Naive B cell (primary cell): ENCODE measurements at regions not wholly inside any gene's neighbourhood (a gene's known extent, or its start where the extent isn't known, plus 50 kb on each side); places are given as distances from the start of the nearest gene placed in this dataset.

Experiments used
- ATAC-seq, 2 donors: fragments of 150-1000 bp; cut with Tn5 transposase; 2 replicates each; pipeline ENCODE4 v1.10.0; 2021; ENCODE audit warnings: low read depth in 2 of 2, mild to moderate bottlenecking in 2 of 2, moderate library complexity in 2 of 2
- DNase-seq: peaks from one replicate; pipeline ENCODE4 v3.0.0; 2022
- H3K27ac Mint-ChIP-seq, 6 donors: one replicate each; pipeline ENCODE4 v1.8.0; 2020 to 2022; ENCODE audit warnings: mild to moderate bottlenecking in 6 of 6, mixed read lengths in 6 of 6, moderate library complexity in 5 of 6, inconsistent platforms in 2 of 6
- H3K27me3 Mint-ChIP-seq, 3 donors: one replicate each; pipeline ENCODE4 v1.8.0; 2021 to 2022; ENCODE audit warnings: mixed read lengths in 3 of 3, mild to moderate bottlenecking in 1 of 3
- H3K36me3 Mint-ChIP-seq, 2 donors: one replicate each; pipeline ENCODE4 v1.8.0; 2020 to 2022; ENCODE audit warnings: mixed read lengths in 2 of 2, inconsistent platforms in 1 of 2, mild to moderate bottlenecking in 1 of 2
- H3K4me1 Mint-ChIP-seq, 3 donors: one replicate each; pipeline ENCODE4 v1.8.0; 2020 to 2022; ENCODE audit warnings: mixed read lengths in 3 of 3, inconsistent platforms in 1 of 3, mild to moderate bottlenecking in 1 of 3, moderate library complexity in 1 of 3
- H3K4me3 Mint-ChIP-seq, 8 donors: one replicate each; pipeline ENCODE4 v1.8.0; 2020 to 2022; ENCODE audit warnings: mild to moderate bottlenecking in 8 of 8, mixed read lengths in 8 of 8, moderate library complexity in 8 of 8, inconsistent platforms in 2 of 8
- H3K9me3 Mint-ChIP-seq, 7 donors: one replicate each; pipeline ENCODE4 v1.8.0; 2020 to 2022; ENCODE audit warnings: mixed read lengths in 7 of 7, mild to moderate bottlenecking in 5 of 7, inconsistent platforms in 2 of 7, moderate library complexity in 1 of 7

DNA sequence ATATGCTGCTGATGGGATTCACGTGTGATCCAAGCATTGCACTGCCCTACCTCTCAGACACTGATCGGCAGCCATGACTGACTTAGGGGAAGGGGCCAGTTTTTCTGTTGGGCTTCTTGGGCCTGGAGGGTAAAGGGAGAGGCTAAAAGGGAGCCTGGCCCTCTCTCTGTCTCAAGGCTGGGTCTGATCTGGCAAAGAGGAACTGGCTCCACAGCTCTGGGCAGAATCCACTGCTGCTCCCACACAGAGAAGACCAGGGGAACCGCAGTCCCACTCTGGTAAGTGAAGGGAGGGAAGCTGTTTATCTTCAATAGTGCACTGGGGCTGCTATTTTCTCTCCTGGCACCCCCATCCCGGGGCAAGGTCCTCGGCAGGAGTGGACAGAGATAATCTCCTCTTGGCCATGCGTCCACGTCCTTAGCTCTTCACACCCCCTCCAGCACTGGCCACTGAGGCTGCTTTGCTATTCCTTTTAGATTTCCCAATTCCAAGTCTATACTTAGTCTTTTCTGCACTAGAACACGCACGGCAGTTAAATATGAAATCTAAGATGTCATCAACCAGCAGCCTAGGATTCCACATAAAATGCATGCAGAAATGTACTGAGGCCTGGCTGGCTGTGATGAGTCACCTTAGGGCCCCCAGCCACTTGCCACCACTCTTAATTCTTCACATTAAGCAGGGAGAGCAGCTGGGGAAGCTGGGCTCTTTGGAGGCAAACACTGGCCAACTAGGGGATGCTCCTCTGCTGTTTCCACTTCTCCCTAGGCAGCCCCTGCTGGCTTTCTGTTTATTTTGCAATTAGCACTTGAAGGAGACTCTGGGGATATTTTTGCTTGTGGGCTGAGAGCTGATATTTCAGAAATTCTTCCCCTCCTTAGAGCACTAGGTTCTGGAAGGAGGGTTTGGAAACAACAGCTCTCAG, 87.8 kb upstream of the ARMC2 start:
- Mint-ChIP-seq H3K9me3 (no peaks in the 10 kb centered on the region), H3K27me3 (peaks cover 8 to 15% (median 9%) of the 10 kb centered on the region in 3 donors), H3K4me1 (peaks cover 5 to 8% (median 5%) of the 10 kb centered on the region in 3 donors), H3K4me3 (no peak overlapping the region), H3K27ac (no peak overlapping the region), H3K36me3 (no peaks in the 10 kb centered on the region)
- DNase-seq, result no peak
- ATAC-seq, result no peak

DNA sequence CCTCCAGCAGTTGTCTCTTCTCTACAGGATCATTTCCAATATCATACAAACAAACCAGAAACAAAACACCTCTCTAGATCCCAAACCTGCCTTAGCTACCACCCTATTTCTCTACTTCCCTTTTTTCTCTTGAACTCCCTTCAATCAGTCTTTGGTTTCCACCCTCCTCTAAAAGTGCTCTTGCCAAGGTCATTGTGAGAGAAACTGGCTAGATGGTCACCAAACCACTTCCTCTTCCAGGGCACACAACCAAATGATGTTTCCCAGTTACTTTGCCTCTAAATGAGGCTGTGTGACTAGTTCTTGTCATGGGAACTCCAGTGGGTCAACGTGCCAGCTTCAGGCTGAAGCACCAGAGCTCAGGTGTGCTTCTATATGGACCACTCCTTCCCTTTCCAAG, 85.8 kb upstream of the ARMC2 start:
- peaks cover 5 to 8% (median 5%) of the 10 kb centered on the region in 3 donors for H3K4me1 Mint-ChIP-seq
- H3K27me3 Mint-ChIP-seq, result peaks cover 8 to 15% (median 9%) of the 10 kb centered on the region in 3 donors
- no peaks in the 10 kb centered on the region for H3K36me3 Mint-ChIP-seq
- peak overlapping the region in 1 of 8 donors; percentile 18 for H3K4me3 Mint-ChIP-seq
- H3K9me3 Mint-ChIP-seq, result no peaks in the 10 kb centered on the region
- ATAC-seq, result peak in 1 of 2 donors; percentile 36
- DNase-seq, result no peak
- H3K27ac Mint-ChIP-seq, result peak overlapping the region in 1 of 6 donors; percentile 27

DNA sequence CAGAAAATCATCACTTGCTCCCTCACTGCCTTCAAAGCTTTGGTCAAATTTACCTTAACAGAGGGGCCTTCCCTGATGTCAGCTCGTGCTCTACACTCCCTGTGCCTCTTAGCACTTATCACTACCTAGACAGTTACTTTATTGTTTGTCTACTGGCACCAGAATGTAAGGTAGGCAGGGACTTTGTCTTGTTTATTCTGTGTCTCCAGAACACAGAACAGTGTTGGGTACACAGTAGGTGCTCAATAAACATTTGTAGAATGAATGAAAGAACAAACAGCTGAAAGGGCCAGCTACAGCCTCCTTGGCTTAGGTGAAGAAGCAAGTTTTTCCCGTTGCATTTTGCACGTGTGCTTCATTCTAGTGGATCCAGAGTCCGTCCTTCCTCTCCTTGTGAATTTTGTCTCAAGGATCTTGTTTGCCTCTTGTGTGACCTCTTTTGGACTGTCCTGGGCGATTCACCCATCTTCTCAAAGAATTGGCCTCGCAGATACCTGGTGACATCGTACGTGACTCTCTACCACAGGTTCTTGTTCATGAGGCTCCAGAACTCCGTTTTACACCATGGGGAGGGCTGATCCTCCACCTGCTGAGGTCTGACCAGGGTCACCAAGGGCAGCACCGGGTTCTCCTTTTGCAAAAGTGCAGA, 84.2 kb upstream of the ARMC2 start:
- H3K4me1 Mint-ChIP-seq, result peaks cover 5 to 8% (median 5%) of the 10 kb centered on the region in 3 donors
- DNase-seq, result no peak
- H3K9me3 Mint-ChIP-seq, result no peaks in the 10 kb centered on the region
- no peak overlapping the region for H3K27ac Mint-ChIP-seq
- no peaks in the 10 kb centered on the region for H3K36me3 Mint-ChIP-seq
- peaks cover 13 to 15% (median 14%) of the 10 kb centered on the region in 3 donors for H3K27me3 Mint-ChIP-seq
- no peak overlapping the region for H3K4me3 Mint-ChIP-seq
- ATAC-seq, result no peak

DNA sequence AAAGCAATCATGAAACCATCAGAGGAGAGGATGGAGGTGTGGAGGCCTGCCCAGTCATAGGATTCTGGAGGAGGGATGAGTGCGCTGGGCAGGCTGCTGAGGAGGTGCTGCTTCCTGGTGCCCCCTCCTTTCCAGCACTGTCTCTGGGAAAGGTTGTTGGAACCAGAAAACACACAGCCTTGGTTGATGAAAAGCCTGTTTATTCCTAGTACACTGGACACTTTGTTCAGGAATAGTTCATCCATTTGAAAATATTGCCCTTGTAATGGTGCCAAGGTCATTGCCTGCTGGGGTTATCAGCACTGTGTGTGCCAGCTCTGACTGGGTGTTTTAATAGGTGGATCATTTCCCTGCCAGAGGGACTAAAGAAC, 83.7 kb upstream of the ARMC2 start:
- Mint-ChIP-seq H3K27me3 (peaks cover 13 to 15% (median 14%) of the 10 kb centered on the region in 3 donors), H3K27ac (no peak overlapping the region), H3K36me3 (no peaks in the 10 kb centered on the region), H3K4me3 (no peak overlapping the region), H3K4me1 (peaks cover 5 to 8% (median 5%) of the 10 kb centered on the region in 3 donors), H3K9me3 (no peaks in the 10 kb centered on the region)
- no peak for ATAC-seq
- no peak for DNase-seq

DNA sequence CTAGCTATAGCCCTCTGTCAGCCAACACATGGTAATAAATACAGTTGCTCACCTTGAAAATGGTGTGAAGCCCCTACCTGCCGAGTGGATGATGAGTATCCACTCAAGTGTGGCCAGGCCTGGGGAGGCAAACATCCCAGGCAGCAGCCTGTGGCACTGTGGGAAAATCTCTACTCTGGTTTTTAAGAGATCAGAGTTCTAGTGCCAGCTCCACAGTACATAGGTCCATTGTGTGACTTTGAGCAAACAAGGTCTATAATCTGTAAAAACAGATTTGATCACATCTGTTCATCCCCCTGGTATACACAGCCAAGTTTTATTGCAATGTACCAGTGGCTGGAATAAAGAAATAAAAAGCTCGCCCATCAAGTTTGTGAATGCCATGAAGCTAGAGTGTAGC, 82.7 kb upstream of the ARMC2 start:
- H3K4me1 Mint-ChIP-seq, result peaks cover 5 to 8% (median 5%) of the 10 kb centered on the region in 3 donors
- ATAC-seq (no peak), DNase-seq (no peak)
- H3K36me3 Mint-ChIP-seq, result peaks cover 0 to 5% of the 10 kb centered on the region in 2 donors
- no peak overlapping the region for H3K4me3 Mint-ChIP-seq
- H3K27ac Mint-ChIP-seq, result no peak overlapping the region
- peaks cover 13 to 20% (median 14%) of the 10 kb centered on the region in 3 donors for H3K27me3 Mint-ChIP-seq
- peaks cover 0 to 3% (median 0%) of the 10 kb centered on the region in 7 donors for H3K9me3 Mint-ChIP-seq

DNA sequence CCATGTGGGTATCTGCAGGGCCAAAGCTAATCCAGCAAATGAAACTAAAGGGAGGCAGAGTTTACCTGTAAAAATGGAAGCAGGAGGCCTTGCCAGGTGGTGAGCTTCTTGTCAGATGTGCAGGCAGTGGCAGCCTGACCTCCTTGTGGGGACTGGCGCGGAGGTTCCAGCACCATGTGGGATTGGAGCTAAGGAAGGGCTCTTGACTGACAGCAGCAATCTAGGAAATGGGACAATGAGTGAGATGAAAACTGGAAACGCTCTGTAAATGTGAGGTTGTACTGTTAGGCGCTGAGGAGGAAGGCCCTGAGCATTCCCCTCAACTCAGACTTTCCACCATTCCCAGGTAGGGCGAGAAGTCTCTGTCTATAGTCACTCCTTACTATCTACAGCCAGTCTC, 81.8 kb upstream of the ARMC2 start:
- no peak for DNase-seq
- no peak for ATAC-seq
- Mint-ChIP-seq H3K4me3 (no peak overlapping the region), H3K36me3 (peaks cover 0 to 8% of the 10 kb centered on the region in 2 donors), H3K4me1 (peaks cover 5 to 7% (median 5%) of the 10 kb centered on the region in 3 donors), H3K9me3 (peaks cover 0 to 3% (median 0%) of the 10 kb centered on the region in 7 donors), H3K27ac (no peak overlapping the region), H3K27me3 (peaks cover 5 to 18% (median 12%) of the 10 kb centered on the region in 3 donors)

DNA sequence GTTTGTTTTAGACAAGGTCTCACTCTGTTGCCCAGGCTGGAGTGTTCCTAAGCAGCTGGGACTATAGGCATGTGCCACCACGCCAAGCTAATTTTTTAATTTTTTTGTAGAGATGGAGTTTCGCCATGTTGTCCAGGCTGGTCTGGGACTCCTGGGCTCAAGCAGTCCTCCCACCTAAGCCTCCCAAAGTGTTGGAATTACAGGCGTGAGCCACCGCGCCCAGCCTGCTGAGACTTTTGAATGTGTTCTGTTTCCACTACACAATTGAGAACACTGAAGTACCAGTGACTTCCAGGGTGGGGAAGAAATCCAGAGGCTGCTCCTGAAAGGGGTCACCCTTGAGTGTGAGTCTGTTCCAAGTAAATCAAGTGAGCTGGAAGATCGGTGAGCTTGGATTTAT, 81.3 kb upstream of the ARMC2 start:
- peaks cover 4 to 5% (median 5%) of the 10 kb centered on the region in 3 donors for H3K4me1 Mint-ChIP-seq

DNA sequence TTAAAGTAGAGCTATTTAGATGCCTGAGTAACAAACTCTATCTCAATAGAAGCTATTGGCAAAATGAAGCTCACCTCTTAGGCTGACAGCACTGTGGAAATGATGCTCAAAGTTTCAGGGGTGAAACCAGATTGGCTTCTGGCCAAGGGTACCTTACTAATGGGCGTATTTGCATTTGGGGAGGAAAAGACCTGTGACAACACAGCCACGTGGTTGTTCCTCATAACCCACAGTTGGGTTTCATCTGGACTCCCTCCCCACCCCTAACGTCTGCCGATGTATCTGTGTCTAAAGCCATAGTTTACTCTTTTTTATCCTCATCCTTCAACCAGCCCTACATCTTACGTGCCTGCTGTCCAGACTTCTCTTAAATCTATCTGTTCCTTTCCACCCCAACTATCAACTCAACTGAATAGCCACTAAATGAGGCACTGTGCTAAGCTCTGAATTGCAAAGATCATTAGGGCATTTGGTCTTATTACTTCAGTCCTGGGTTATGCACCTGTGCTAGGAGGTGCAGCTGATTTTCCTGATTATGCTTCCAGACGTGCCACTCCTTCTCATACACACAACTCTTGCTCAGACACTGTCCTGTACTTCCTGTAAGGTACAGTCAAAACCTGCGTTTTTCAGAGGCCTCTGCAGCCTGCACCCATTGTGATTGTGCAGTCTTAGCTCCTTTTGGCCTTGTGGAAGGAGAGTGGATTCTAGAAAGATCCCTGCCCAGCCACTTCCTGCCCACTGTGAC, 80.6 kb upstream of the ARMC2 start:
- peaks cover 0 to 3% (median 0%) of the 10 kb centered on the region in 7 donors for H3K9me3 Mint-ChIP-seq
- H3K27ac Mint-ChIP-seq, result no peak overlapping the region
- peaks cover 0 to 8% of the 10 kb centered on the region in 2 donors for H3K36me3 Mint-ChIP-seq
- ATAC-seq (no peak), DNase-seq (no peak)
- H3K4me1 Mint-ChIP-seq, result peaks cover 0 to under 1% (median 0%) of the 10 kb centered on the region in 3 donors
- H3K4me3 Mint-ChIP-seq, result no peak overlapping the region
- peaks cover 5 to 18% (median 16%) of the 10 kb centered on the region in 3 donors for H3K27me3 Mint-ChIP-seq

More for the DNA sequence above, 81.3 kb upstream of the ARMC2 start:
- ATAC-seq (no peak), DNase-seq (no peak)
- Mint-ChIP-seq H3K9me3 (peaks cover 0 to 3% (median 0%) of the 10 kb centered on the region in 7 donors), H3K4me3 (no peak overlapping the region), H3K27me3 (peaks cover 5 to 17% (median 16%) of the 10 kb centered on the region in 3 donors), H3K36me3 (peaks cover 0 to 8% of the 10 kb centered on the region in 2 donors), H3K27ac (no peak overlapping the region)

DNA sequence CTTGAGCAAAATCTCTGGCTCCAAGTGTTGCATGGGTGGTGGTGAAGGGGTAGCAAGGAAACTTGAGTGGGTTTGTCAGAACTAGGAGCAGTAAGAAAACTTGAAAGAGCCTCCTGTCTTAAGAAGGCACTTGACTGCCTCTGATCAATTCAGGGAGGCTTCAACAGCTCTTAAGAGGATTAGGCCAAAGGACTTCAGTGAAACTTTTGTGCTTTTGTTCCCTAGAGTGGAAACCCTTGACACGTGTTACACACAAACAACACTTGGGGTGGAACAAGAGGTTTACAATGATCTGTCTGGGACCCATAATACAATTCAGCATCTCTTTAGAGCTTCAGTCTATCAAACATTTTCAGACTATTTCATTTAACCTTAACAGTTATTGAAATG, 80.1 kb upstream of the ARMC2 start:
- Mint-ChIP-seq H3K4me1 (no peaks in the 10 kb centered on the region), H3K4me3 (no peak overlapping the region), H3K27ac (no peak overlapping the region), H3K9me3 (peaks cover 0 to 3% (median 0%) of the 10 kb centered on the region in 7 donors), H3K27me3 (peaks cover 5 to 16% (median 16%) of the 10 kb centered on the region in 3 donors), H3K36me3 (peaks cover 0 to 8% of the 10 kb centered on the region in 2 donors)
- DNase-seq (no peak), ATAC-seq (no peak)

DNA sequence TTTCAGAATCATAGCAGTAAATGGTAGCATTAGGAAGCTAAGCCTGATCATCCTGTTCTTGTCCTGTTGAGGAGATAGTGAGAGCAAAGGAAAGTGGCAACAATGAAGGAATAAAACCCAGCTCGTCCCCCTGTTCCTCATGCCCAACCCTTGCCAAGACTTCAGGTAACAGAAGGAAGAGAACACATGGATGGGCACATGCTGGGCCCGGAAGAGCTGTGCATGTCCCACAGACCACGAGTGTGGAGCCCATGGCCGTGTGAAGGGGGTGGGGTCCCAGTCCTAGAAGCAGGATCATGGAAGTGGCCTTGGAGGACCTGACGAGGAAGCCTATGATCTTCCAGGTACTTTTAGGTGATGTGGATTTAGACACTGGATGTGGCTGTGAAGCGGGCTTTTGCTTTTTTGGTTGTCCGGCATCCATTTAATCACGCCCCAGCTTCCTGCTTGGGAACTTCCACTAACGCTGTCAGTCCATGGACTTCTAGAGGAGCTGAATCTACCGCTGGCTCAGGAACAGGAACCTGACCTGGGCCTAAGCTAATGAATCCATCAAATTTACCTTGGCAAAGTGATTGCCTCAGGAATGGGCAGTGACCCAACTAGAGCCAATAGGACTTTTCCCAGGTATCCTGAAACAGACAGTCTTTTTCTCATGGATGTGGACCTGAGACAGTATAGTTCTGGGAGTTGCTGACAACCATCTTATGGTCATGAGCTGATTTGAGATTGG, 79.3 kb upstream of the ARMC2 start:
- H3K9me3 Mint-ChIP-seq, result peaks cover 0 to 3% (median 0%) of the 10 kb centered on the region in 7 donors
- H3K27ac Mint-ChIP-seq, result peak overlapping the region in 1 of 6 donors; percentile 2
- peaks cover 5 to 13% (median 10%) of the 10 kb centered on the region in 3 donors for H3K27me3 Mint-ChIP-seq
- H3K4me3 Mint-ChIP-seq, result no peak overlapping the region
- ATAC-seq (no peak), DNase-seq (no peak)
- no peaks in the 10 kb centered on the region for H3K4me1 Mint-ChIP-seq
- H3K36me3 Mint-ChIP-seq, result peaks cover 0 to 8% of the 10 kb centered on the region in 2 donors

DNA sequence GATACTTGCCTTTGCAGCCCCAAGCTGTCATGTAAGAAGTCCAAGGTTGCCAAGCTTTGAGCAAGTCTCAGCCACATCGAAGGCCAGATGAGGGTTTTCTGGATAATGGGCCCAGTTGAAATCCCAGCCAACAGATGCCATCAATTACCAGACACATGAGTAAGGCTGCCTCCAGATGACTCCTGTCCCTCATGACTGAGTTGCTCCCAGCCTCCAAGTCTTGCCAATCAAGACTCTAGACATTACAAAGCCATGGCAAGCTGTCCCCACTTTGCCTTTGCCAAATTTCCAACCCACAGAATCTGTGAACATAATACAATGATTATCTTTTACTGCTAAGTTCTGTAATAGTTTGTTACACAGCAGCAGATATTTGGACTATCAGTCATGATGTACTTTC, 76.8 kb upstream of the ARMC2 start:
- Mint-ChIP-seq H3K9me3 (peaks cover 0 to 6% (median 0%) of the 10 kb centered on the region in 7 donors), H3K4me1 (no peaks in the 10 kb centered on the region), H3K4me3 (no peak overlapping the region), H3K27ac (no peak overlapping the region), H3K36me3 (peaks cover 0 to 8% of the 10 kb centered on the region in 2 donors), H3K27me3 (peaks cover 5 to 13% (median 8%) of the 10 kb centered on the region in 3 donors)
- DNase-seq, result no peak
- ATAC-seq, result no peak

DNA sequence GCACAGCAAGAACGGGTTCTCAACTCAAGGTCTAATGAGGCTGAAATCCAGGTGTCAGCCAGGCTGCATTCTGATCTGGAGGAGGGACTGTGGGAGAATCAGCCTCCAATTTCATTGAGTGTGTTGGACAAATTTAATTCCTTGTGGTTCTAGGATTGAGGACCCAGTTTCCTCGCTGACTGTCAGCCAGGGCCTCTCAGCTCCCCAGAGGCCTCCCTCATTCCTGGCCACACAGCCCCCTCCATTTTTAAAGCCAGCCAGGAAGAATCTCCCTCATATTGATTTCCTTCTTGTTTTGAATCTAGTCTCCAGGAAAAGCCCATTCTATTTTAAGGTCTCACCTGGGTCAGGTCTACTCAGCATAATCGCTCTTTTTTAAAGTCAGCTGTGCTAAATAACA, 73.7 kb upstream of the ARMC2 start:
- no peak overlapping the region for H3K4me3 Mint-ChIP-seq
- DNase-seq (no peak), ATAC-seq (no peak)
- H3K36me3 Mint-ChIP-seq, result peaks cover 0 to 8% of the 10 kb centered on the region in 2 donors
- no peak overlapping the region for H3K27ac Mint-ChIP-seq
- peaks cover 4 to 8% (median 6%) of the 10 kb centered on the region in 3 donors for H3K4me1 Mint-ChIP-seq
- H3K27me3 Mint-ChIP-seq, result peaks cover 0 to 8% (median 8%) of the 10 kb centered on the region in 3 donors
- peaks cover 0 to 6% (median 0%) of the 10 kb centered on the region in 7 donors for H3K9me3 Mint-ChIP-seq
